ENCODE measurements at regions not wholly inside any gene's neighbourhood (a gene's known extent, or its start where the extent isn't known, plus 50 kb on each side); places are given as distances from the start of the nearest gene placed in this dataset.

- 97 to 98% methylated on average over 1 of the region's 1 CpG for WGBS, 2 donors
- Histone ChIP-seq H3K9me3 (no peaks in the 10 kb centered on the region), H3K27me3 (no peaks in the 10 kb centered on the region), H3K36me3 (no peaks in the 10 kb centered on the region), H3K27ac (no peak overlapping the region), H3K4me3 (no peak overlapping the region), H3K4me1 (no peaks in the 10 kb centered on the region)
- DNase-seq = no peak
- TF ChIP-seq POLR2A (IDR thresholded peaks at IDR 0.05) (no peak), POLR2AphosphoS5 (IDR thresholded peaks at IDR 0.05) (no peak), EP300 (IDR thresholded peaks at IDR 0.05) (no peak)
- TF ChIP-seq, protein P1, sequence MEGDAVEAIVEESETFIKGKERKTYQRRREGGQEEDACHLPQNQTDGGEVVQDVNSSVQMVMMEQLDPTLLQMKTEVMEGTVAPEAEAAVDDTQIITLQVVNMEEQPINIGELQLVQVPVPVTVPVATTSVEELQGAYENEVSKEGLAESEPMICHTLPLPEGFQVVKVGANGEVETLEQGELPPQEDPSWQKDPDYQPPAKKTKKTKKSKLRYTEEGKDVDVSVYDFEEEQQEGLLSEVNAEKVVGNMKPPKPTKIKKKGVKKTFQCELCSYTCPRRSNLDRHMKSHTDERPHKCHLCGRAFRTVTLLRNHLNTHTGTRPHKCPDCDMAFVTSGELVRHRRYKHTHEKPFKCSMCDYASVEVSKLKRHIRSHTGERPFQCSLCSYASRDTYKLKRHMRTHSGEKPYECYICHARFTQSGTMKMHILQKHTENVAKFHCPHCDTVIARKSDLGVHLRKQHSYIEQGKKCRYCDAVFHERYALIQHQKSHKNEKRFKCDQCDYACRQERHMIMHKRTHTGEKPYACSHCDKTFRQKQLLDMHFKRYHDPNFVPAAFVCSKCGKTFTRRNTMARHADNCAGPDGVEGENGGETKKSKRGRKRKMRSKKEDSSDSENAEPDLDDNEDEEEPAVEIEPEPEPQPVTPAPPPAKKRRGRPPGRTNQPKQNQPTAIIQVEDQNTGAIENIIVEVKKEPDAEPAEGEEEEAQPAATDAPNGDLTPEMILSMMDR (IDR thresholded peaks at IDR 0.05) = no peak
- no peak for ATAC-seq (ENCODE audit: low FRiP score in 2 of 2)
Observed at GRCh38 chr18:56270671-56271250, 367.6 kb downstream of the TXNL1 start.

DNA sequence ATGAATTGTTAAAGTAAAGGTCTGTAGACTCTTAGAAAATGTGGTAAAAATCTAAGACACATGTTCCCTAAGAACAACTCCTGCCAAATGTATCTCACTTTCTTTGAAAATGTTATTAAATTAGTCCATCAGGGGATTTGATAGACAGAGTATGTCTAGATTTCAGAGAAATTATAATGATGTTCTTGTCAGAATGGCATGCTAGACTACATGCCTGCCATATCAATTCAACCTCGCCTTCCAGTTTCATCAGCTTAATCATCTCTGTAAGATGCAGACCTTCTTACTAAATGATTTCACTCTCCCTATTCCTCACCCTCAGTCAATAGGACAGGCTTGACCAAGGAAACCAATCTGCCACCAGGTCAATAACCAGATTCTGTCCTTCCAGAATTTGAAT is 368.4 kb downstream of the TXNL1 start:
- no peaks in the 10 kb centered on the region for H3K36me3 ChIP-seq
- no peaks in the 10 kb centered on the region for H3K9me3 ChIP-seq
- H3K27me3 ChIP-seq = no peaks in the 10 kb centered on the region
- 88 to 96% methylated on average over 1 of the region's 1 CpG for WGBS, 2 donors
- TF ChIP-seq EP300 (IDR thresholded peaks at IDR 0.05) (no peak), POLR2A (IDR thresholded peaks at IDR 0.05) (no peak), POLR2AphosphoS5 (IDR thresholded peaks at IDR 0.05) (no peak)
- TF ChIP-seq, protein P1 (IDR thresholded peaks at IDR 0.05) = no peak
- ATAC-seq (ENCODE audit: low FRiP score in 2 of 2) (no peak), DNase-seq (no peak)
- no peak overlapping the region for H3K27ac ChIP-seq
- H3K4me1 ChIP-seq = no peaks in the 10 kb centered on the region
- no peak overlapping the region for H3K4me3 ChIP-seq

GRCh38 chr18:56268952-56269351 is 369.4 kb downstream of the TXNL1 start:
- Histone ChIP-seq H3K27me3 (no peaks in the 10 kb centered on the region), H3K9me3 (no peaks in the 10 kb centered on the region), H3K4me3 (no peak overlapping the region), H3K4me1 (no peaks in the 10 kb centered on the region), H3K36me3 (no peaks in the 10 kb centered on the region), H3K27ac (no peak overlapping the region)
- TF ChIP-seq POLR2A (IDR thresholded peaks at IDR 0.05) = no peak
- no peak for TF ChIP-seq POLR2AphosphoS5 (IDR thresholded peaks at IDR 0.05)
- TF ChIP-seq EP300 (IDR thresholded peaks at IDR 0.05) = no peak
- no peak for DNase-seq
- no peak for ATAC-seq (ENCODE audit: low FRiP score in 2 of 2)
- 48 to 62% methylated on average over 1 of the region's 1 CpG for WGBS, 2 donors

- no peak for ATAC-seq (ENCODE audit: low FRiP score in 2 of 2)
- no peaks in the 10 kb centered on the region for H3K27me3 ChIP-seq
- no peaks in the 10 kb centered on the region for H3K36me3 ChIP-seq
- H3K9me3 ChIP-seq = no peaks in the 10 kb centered on the region
- no peaks in the 10 kb centered on the region for H3K4me1 ChIP-seq
- DNase-seq = no peak
- WGBS, 2 donors = 66 to 77% methylated on average over 7 of the region's 7 CpGs
- TF ChIP-seq, protein P1 (IDR thresholded peaks at IDR 0.05) = no peak
- TF ChIP-seq EP300 (IDR thresholded peaks at IDR 0.05) (no peak), POLR2AphosphoS5 (IDR thresholded peaks at IDR 0.05) (no peak), POLR2A (IDR thresholded peaks at IDR 0.05) (no peak)
- H3K27ac ChIP-seq = no peak overlapping the region
- H3K4me3 ChIP-seq = no peak overlapping the region
Observed at GRCh38 chr18:56267334-56267733, 371.1 kb downstream of the TXNL1 start.

- ATAC-seq (ENCODE audit: low FRiP score in 2 of 2) (peak in 1 of 2 donors; percentile 38), DNase-seq (no peak)
- Histone ChIP-seq H3K27me3 (no peaks in the 10 kb centered on the region), H3K4me1 (no peaks in the 10 kb centered on the region), H3K9me3 (no peaks in the 10 kb centered on the region), H3K36me3 (no peaks in the 10 kb centered on the region), H3K27ac (no peak overlapping the region), H3K4me3 (no peak overlapping the region)
- TF ChIP-seq, protein P1 (IDR thresholded peaks at IDR 0.05) = no peak
- no peak for TF ChIP-seq POLR2A (IDR thresholded peaks at IDR 0.05)
- no peak for TF ChIP-seq EP300 (IDR thresholded peaks at IDR 0.05)
- no peak for TF ChIP-seq POLR2AphosphoS5 (IDR thresholded peaks at IDR 0.05)
- 71 to 82% methylated on average over 3 of the region's 3 CpGs for WGBS, 2 donors
Observed at GRCh38 chr18:56258178-56258577, 380.2 kb downstream of the TXNL1 start.
